Activated CD4-positive, alpha-beta memory T cell treated with anti-CD3 and anti-CD28 coated beads, Interleukin-2, amount 10 ng/mL, durations not matched to agents 7 days and 5 days (primary cell): ENCODE measurements at regions not wholly inside any gene's neighbourhood (a gene's known extent, or its start where the extent isn't known, plus 50 kb on each side); places are given as distances from the start of the nearest gene placed in this dataset.

Experiments
- CTCF ChIA-PET: fragments of 350-600 bp; sonication (Branson Sonifier 250); formaldehyde crosslinking; loops from one replicate; lab custom pipeline; 2021; ENCODE audit warnings: antibody characterized with exemption, inconsistent platforms; lab: Charles Lee
- POLR2A ChIA-PET: fragments of 350-600 bp; sonication (Branson Sonifier 250); formaldehyde crosslinking; loops from one replicate; lab custom pipeline; 2021; ENCODE audit warnings: antibody characterized with exemption; lab: Charles Lee
- DNase-seq: peaks from one replicate; pipeline ENCODE4 v3.0.0-alpha.2; 2020
- H3K27ac Mint-ChIP-seq: one replicate; pipeline ENCODE4 v1.8.0; 2021; ENCODE audit warnings: mild to moderate bottlenecking, mixed read lengths
- H3K27me3 Mint-ChIP-seq: one replicate; pipeline ENCODE4 v1.8.0; 2021; ENCODE audit warnings: mixed read lengths
- H3K36me3 Mint-ChIP-seq: one replicate; pipeline ENCODE4 v1.8.0; 2021; ENCODE audit warnings: low read depth, mixed read lengths
- H3K4me1 Mint-ChIP-seq: one replicate; pipeline ENCODE4 v1.8.0; 2021; ENCODE audit warnings: mixed read lengths
- H3K4me3 Mint-ChIP-seq: one replicate; pipeline ENCODE4 v1.8.0; 2021; ENCODE audit warnings: mild to moderate bottlenecking, mixed read lengths
- H3K9me3 Mint-ChIP-seq: one replicate; pipeline ENCODE4 v1.8.0; 2021; ENCODE audit warnings: mixed read lengths

GRCh38 chr13:33340631-33341030 lies 55.1 kb upstream of the STARD13 start:
- DNase-seq = no peak
- Mint-ChIP-seq H3K4me3 (no peak overlapping the region), H3K27ac (no peak overlapping the region), H3K36me3 (no peaks in the 10 kb centered on the region), H3K9me3 (no peaks in the 10 kb centered on the region), H3K4me1 (no peaks in the 10 kb centered on the region), H3K27me3 (peaks cover 3% of the 10 kb centered on the region)
- CTCF ChIA-PET = no interaction called here
- POLR2A ChIA-PET = no interaction called here

DNA sequence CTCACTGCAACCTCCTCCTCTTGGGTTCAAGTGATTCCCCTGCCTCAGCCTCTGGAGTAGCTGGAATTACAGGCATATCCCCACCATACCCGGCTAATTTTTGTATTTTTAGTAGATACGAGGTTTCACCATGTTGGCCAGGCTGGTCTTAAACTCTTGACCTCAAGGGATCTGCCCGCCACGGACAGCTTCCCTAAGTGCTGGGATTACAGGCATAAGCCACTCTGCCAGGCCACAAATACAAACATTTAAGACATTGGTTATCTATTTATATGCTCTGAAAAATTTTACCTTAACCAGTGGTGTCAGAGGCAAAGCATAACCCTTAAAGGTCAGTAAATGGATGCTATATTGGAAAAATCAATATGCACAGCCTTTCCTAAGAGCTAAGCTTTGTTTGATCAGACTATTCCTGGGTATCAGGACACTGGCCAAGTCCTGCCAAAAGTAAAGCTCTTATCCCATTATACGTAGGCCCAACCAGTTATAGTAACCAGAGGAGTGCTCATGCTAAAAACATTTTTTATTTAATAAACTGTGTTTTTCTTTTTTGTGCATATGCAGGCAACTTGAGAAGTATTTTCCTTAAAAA lies 56.4 kb upstream of the STARD13 start:
- Mint-ChIP-seq H3K27me3 (peaks cover 5% of the 10 kb centered on the region), H3K36me3 (no peaks in the 10 kb centered on the region), H3K27ac (no peak overlapping the region), H3K4me1 (no peaks in the 10 kb centered on the region), H3K4me3 (no peak overlapping the region), H3K9me3 (no peaks in the 10 kb centered on the region)
- ChIA-PET POLR2A (no interaction called here), CTCF (no interaction called here)
- no peak for DNase-seq

DNA sequence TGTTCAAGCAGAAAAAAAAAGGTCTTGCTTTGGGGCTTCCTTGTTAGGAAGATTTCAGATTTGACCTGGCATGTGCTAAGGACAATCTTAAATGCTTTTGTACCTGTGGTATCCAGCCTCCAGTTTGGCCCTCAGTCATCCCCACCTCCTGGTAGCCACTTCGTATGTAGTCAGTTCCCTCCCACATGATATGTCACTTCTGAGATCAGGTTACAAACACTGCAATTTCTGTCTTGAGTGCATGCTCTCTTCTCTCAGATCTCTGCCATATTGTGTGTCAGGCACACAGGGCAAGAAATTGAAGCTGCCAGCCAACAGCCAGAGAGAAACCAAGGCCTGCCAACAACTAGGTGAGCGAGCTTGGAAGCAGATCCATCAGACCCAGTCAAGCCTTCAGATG lies 60.3 kb upstream of the STARD13 start:
- H3K27ac Mint-ChIP-seq = no peak overlapping the region
- no peak overlapping the region for H3K4me3 Mint-ChIP-seq
- POLR2A ChIA-PET = no interaction called here
- DNase-seq = no peak
- H3K36me3 Mint-ChIP-seq = no peaks in the 10 kb centered on the region
- peaks cover 2% of the 10 kb centered on the region for H3K4me1 Mint-ChIP-seq
- peaks cover 22% of the 10 kb centered on the region for H3K27me3 Mint-ChIP-seq
- CTCF ChIA-PET = interaction anchor here (0.5 kb wide), 1 partner anchor 20 kb away, joined by 3 read pairs; no protein-coding TSS in a partner anchor
- H3K9me3 Mint-ChIP-seq = no peaks in the 10 kb centered on the region

DNA sequence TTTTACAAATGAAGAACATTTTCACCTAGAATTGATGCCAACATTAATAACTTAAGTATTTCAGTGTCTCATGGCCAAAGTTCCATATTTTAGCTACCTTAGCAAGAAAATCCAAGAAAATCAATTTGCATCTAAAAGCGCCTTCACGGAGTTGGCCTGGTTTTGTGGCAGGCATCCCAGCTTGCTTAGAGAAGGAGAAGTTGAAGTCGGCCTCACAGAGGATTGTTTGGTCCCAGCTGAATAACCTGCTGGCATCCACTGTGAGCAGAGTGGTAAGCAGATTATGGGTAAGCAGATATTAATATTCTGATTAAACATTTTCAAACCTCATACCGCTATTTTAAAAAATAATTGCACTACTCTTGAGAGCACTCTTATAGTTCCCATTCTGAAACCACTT lies 62.3 kb upstream of the STARD13 start:
- Mint-ChIP-seq H3K9me3 (no peaks in the 10 kb centered on the region), H3K27me3 (peaks cover 36% of the 10 kb centered on the region), H3K36me3 (no peaks in the 10 kb centered on the region), H3K27ac (no peak overlapping the region), H3K4me3 (no peak overlapping the region), H3K4me1 (peaks cover 2% of the 10 kb centered on the region)
- no peak for DNase-seq
- POLR2A ChIA-PET = no interaction called here
- CTCF ChIA-PET = no interaction called here

DNA sequence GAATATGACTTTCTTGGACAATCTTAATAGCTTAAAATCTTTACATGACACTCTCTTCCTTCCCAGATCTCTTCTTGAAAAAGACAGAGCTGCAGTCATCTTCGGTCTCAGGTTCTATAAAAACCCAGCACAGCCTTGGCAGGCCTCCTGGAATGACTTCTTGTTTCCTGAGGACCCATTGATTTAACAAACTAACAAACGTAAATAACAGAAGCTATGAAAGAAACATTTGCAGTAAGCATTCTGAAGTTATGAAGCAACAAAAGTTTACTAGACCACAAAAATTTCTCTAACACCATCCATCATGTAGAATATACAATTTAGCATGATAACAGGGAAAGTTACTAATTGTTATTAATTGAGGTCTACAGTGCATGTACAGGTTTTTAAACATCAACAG lies 62.8 kb upstream of the STARD13 start:
- no peak overlapping the region for H3K4me3 Mint-ChIP-seq
- no peak overlapping the region for H3K27ac Mint-ChIP-seq
- no peak for DNase-seq
- ChIA-PET POLR2A (no interaction called here), CTCF (no interaction called here)
- peaks cover 2% of the 10 kb centered on the region for H3K4me1 Mint-ChIP-seq
- H3K27me3 Mint-ChIP-seq = peaks cover 38% of the 10 kb centered on the region
- H3K36me3 Mint-ChIP-seq = no peaks in the 10 kb centered on the region
- no peaks in the 10 kb centered on the region for H3K9me3 Mint-ChIP-seq

GRCh38 chr13:33349288-33349985 lies 63.9 kb upstream of the STARD13 start:
- ChIA-PET CTCF (no interaction called here), POLR2A (no interaction called here)
- H3K4me1 Mint-ChIP-seq = peaks cover 2% of the 10 kb centered on the region
- H3K27ac Mint-ChIP-seq = no peak overlapping the region
- no peaks in the 10 kb centered on the region for H3K9me3 Mint-ChIP-seq
- H3K36me3 Mint-ChIP-seq = no peaks in the 10 kb centered on the region
- DNase-seq = no peak
- peaks cover 37% of the 10 kb centered on the region for H3K27me3 Mint-ChIP-seq
- H3K4me3 Mint-ChIP-seq = no peak overlapping the region

- no peak overlapping the region for H3K27ac Mint-ChIP-seq
- H3K9me3 Mint-ChIP-seq = no peaks in the 10 kb centered on the region
- H3K4me1 Mint-ChIP-seq = peaks cover 2% of the 10 kb centered on the region
- POLR2A ChIA-PET = no interaction called here
- no peak for DNase-seq
- no peaks in the 10 kb centered on the region for H3K36me3 Mint-ChIP-seq
- peaks cover 39% of the 10 kb centered on the region for H3K27me3 Mint-ChIP-seq
- H3K4me3 Mint-ChIP-seq = no peak overlapping the region
- CTCF ChIA-PET = no interaction called here
Observed at GRCh38 chr13:33349986-33350826, 64.7 kb upstream of the STARD13 start.

DNA sequence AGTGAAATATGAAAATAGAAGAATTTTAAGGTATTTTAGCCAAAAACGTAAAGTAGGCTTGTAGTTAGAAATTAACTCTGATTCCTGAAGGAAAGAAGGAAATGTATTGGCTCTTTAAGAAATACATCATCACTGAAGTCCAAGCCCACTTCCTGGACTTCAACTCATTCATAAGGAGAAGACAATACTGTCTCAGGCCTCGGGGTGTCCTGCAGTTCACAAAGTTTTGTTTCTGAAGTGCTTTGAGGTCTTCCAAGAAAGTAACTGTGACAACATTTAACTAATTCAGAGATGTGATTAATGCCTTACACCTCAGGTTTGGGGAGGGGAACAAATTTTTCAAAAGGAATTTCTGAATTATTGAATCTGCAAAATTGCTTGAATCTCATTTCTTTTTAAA lies 65.8 kb upstream of the STARD13 start:
- no peaks in the 10 kb centered on the region for H3K36me3 Mint-ChIP-seq
- no peak overlapping the region for H3K4me3 Mint-ChIP-seq
- H3K4me1 Mint-ChIP-seq = peaks cover 2% of the 10 kb centered on the region
- peaks cover 38% of the 10 kb centered on the region for H3K27me3 Mint-ChIP-seq
- ChIA-PET CTCF (no interaction called here), POLR2A (no interaction called here)
- no peaks in the 10 kb centered on the region for H3K9me3 Mint-ChIP-seq
- no peak overlapping the region for H3K27ac Mint-ChIP-seq
- no peak for DNase-seq

- H3K9me3 Mint-ChIP-seq = no peaks in the 10 kb centered on the region
- peaks cover 38% of the 10 kb centered on the region for H3K27me3 Mint-ChIP-seq
- H3K36me3 Mint-ChIP-seq = no peaks in the 10 kb centered on the region
- H3K4me3 Mint-ChIP-seq = no peak overlapping the region
- ChIA-PET POLR2A (no interaction called here), CTCF (no interaction called here)
- DNase-seq = no peak
- no peak overlapping the region for H3K27ac Mint-ChIP-seq
- peaks cover 2% of the 10 kb centered on the region for H3K4me1 Mint-ChIP-seq
Observed at GRCh38 chr13:33352041-33352440, 66.5 kb upstream of the STARD13 start.

DNA sequence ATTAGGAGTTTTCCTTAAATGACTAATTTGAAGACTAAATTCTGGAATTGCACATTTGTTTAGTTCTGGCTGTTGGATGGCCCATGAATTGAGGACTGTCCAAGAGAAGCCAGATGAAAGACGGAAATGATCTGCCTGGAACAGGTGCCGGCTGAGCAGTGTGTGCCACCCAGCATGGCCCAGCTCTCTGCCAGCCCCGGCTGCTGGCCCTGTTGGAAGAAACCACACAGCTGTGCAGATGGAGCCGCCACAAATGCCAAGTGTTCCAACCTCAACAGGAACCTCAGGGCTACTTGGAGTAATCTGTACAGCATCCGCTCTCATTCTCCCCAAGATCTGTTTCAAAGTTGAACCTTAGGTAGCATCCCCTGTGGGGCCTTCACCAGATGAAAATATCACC lies 67.0 kb upstream of the STARD13 start:
- H3K4me1 Mint-ChIP-seq = peaks cover 2% of the 10 kb centered on the region
- no peak for DNase-seq
- POLR2A ChIA-PET = no interaction called here

DNA sequence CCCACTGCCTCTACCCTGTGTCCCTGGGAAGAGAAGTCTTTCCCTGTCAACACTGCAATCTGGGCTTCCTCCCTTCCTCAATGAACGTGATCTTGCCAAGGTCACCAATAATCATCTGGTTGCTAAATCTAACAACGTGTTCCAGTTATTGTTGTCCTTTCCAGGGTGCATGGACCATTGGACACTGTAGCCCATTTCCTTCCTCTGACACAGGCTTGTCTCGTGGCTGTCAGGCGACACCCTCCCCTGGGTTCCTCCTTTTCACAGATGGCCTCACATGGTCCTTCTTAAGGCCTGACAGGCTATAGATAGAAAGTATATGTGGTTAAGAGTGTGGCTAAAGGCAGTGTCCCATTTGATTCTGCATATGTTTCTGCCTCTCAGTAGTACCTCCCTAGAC lies 67.7 kb upstream of the STARD13 start:
- Mint-ChIP-seq H3K9me3 (no peaks in the 10 kb centered on the region), H3K4me3 (no peak overlapping the region), H3K36me3 (no peaks in the 10 kb centered on the region), H3K27ac (no peak overlapping the region), H3K27me3 (peaks cover 38% of the 10 kb centered on the region), H3K4me1 (peaks cover 2% of the 10 kb centered on the region)
- ChIA-PET CTCF (no interaction called here), POLR2A (no interaction called here)
- DNase-seq = no peak

More for the DNA sequence above, 67.0 kb upstream of the STARD13 start:
- no peaks in the 10 kb centered on the region for H3K9me3 Mint-ChIP-seq
- H3K4me3 Mint-ChIP-seq = no peak overlapping the region
- H3K27me3 Mint-ChIP-seq = peaks cover 38% of the 10 kb centered on the region
- H3K27ac Mint-ChIP-seq = no peak overlapping the region
- H3K36me3 Mint-ChIP-seq = no peaks in the 10 kb centered on the region
- CTCF ChIA-PET = no interaction called here

DNA sequence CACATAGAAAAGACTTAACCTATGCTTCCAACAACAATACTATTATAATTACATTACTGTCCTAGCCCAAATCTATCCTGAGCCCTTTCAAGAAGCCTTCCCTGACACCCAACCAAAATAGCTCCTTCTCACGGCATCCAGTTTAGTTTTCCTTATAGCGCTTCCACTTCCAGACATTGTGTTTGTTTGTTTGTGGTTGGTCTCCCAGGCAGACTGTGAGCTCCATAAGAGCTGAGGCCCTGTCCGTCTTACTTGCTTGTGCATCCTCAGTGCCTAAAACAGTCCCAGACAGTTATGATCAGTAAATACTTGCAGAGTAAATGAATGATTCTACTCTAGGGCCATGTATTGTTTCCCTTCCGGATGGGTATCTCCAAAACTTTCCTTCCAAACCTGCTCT lies 68.1 kb upstream of the STARD13 start:
- Mint-ChIP-seq H3K36me3 (no peaks in the 10 kb centered on the region), H3K4me1 (peaks cover 2% of the 10 kb centered on the region), H3K27ac (no peak overlapping the region), H3K9me3 (no peaks in the 10 kb centered on the region), H3K4me3 (no peak overlapping the region), H3K27me3 (peaks cover 34% of the 10 kb centered on the region)
- CTCF ChIA-PET = no interaction called here
- no peak for DNase-seq
- POLR2A ChIA-PET = no interaction called here

DNA sequence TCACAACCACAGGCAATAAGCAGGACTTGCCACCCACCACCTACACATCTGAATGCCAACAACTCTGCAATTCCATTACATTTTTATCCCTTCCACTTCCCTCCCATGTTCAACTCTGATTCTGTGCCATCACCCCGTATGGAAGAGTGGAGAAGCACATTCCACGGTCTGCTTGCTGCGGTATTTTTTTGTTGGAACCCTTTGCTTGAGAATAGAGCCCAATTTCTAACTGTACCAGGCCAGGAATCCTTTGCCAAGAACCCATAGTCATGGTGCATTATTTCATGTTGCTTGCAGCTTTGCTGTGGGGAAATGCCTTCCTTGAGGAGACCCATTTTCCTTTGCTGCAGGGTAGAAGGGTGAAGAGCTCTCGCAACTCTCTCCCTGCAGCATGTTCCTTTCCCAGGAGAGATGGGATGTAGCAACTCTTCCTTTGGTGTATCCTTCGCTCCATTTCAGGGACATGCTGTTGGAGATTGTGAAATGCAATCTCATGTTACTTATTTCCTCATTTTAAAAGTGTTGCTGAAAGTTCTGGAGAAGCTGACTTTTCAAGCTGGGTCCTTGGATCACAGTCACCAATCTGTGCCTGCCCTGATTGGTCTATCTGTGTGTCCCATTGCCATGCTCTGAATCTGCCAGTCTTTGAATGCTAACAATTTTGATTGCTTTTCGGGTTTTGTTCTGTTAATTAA lies 69.8 kb upstream of the STARD13 start:
- Mint-ChIP-seq H3K27ac (no peak overlapping the region), H3K27me3 (peaks cover 23% of the 10 kb centered on the region), H3K36me3 (no peaks in the 10 kb centered on the region), H3K4me3 (no peak overlapping the region), H3K4me1 (peaks cover 2% of the 10 kb centered on the region), H3K9me3 (no peaks in the 10 kb centered on the region)
- POLR2A ChIA-PET = no interaction called here
- DNase-seq = no peak
- CTCF ChIA-PET = no interaction called here
